ENCODE measurements at regions not wholly inside any gene's neighbourhood (a gene's known extent, or its start where the extent isn't known, plus 50 kb on each side); places are given as distances from the start of the nearest gene placed in this dataset.

GRCh38 chr15:24078310-24079029, 391.4 kb upstream of the NDN start:
- TF ChIP-seq PRDM4 (tag by site-specific recombination; IDR thresholded peaks at IDR 0.05): no peak
- no peak for TF ChIP-seq ATF2 (tag by site-specific recombination; IDR thresholded peaks at IDR 0.05; ENCODE audit: low read depth)

All from HEK293 (cell line).